PC-9 (cell line): ENCODE measurements at regions not wholly inside any gene's neighbourhood (a gene's known extent, or its start where the extent isn't known, plus 50 kb on each side); places are given as distances from the start of the nearest gene placed in this dataset.

Experiments
- CTCF ChIP-seq: fragments of 200-600 bp; sonication (generic); conservative IDR thresholded peaks from 2 replicates; pipeline ENCODE4 v1.6.1; 2017; ENCODE audit warnings: mixed run types, antibody characterized with exemption, mild to moderate bottlenecking, moderate library complexity
- EZH2 ChIP-seq: fragments of 200-600 bp; sonication (generic); IDR thresholded peaks from 2 replicates; pipeline ENCODE4 v1.8.0; 2017; ENCODE audit warnings: antibody characterized with exemption, low read depth

GRCh38 chr5:99814321-99815063, 720.7 kb upstream of the FAM174A start:
- TF ChIP-seq EZH2 (no peak), CTCF (no peak)
